Amniotic stem cell (primary cell): ENCODE measurements at regions not wholly inside any gene's neighbourhood (a gene's known extent, or its start where the extent isn't known, plus 50 kb on each side); places are given as distances from the start of the nearest gene placed in this dataset.

Experiments
- DNase-seq: peaks from one replicate; lab custom pipeline; 2025; lab: John Stamatoyannopoulos, UW

DNA sequence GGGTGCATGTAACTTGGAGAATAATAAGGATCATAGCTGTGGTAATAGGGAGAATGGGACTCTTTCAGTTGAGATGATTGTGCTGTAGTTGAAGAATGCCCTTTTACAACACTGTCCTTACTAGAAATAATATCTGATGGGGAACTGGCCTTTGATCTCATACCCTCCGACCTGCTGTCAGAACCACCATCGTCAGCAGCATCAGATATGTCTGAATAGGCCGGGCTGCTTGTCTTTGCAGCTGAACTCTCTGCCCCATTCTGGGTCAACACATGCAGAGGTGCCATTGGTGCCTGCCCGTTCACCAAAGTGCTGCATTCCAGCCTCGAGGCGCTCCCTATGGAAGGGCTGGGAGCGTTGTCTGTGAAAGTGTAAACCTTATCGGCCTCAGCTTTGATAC, 99.1 kb downstream of the ZNF608 start:
- DNase-seq: no peak

GRCh38 chr5:124645396-124645795, 101.0 kb downstream of the ZNF608 start:
- DNase-seq: no peak

DNA sequence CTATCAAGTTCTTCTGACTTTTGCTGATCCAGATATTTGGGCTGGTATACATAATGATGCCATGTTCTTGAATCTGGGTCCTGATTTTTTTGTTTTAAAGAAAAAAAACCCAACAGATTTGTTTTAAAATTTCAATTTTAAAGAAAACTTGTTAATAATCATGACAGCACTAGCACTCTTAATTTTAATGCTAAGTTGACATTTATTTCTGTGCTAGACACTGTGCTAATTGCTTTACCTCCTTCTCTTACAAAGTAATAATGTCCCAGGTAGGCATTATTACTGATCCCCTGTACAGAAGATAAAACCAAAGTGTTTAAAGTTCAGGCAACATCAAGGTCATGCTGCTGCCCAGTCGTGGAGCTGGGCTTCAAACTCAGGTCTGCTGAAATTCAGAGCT, 101.9 kb downstream of the ZNF608 start:
- no peak for DNase-seq

GRCh38 chr5:124644138-124644537, 102.3 kb downstream of the ZNF608 start:
- no peak for DNase-seq

DNA sequence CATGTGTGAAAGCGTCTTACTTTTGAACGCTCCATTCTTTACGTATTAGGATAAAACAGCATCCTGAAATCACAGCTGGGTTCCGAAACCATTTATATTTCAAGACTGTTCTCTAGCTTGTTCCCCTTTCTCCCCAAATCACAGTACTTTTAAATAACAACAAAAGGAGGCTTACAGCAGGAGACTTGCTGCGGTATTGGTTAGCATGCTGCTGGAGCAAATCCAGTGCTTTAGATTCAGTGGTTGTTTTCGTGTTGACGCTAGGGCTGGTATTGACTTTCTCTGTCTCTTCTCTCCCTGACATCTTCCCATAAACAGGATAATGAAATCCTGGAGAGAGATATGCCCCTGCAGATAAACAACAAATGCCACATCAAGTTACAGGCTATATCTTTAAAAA, 103.1 kb downstream of the ZNF608 start:
- DNase-seq: no peak

- DNase-seq: no peak
Observed at GRCh38 chr5:124642151-124642550, 104.3 kb downstream of the ZNF608 start.

- no peak for DNase-seq
Observed at GRCh38 chr5:124641154-124641792, 105.2 kb downstream of the ZNF608 start.

GRCh38 chr5:124639095-124639665, 107.3 kb downstream of the ZNF608 start:
- no peak for DNase-seq

- DNase-seq: no peak
Observed at GRCh38 chr5:124637011-124637410, 109.4 kb downstream of the ZNF608 start.

GRCh38 chr5:124634741-124635323, 111.6 kb downstream of the ZNF608 start:
- DNase-seq: no peak

DNA sequence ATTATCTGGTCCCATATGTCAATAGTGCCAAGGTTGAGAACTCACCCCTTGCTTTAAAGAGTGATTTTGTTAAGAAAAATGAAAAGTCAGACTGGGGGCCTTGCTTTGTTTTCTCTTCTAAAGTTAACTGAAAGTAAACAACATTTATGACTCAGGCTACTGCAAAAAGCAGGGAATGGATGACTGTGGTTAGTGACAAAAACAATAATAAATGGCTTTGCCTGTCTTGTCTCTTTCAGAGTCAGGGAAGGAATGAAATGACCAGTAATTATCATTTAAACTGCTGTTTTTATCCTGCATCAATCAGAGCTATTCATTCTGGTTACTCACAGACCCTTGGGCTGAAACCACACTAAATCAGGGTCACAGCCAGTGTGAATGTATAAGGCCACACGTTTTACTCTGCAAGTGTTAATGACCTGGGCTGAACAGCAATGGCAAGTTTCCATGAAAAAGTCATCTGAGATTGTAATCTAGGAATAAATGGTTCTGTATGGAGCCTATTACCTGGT, 112.2 kb downstream of the ZNF608 start:
- DNase-seq: no peak

GRCh38 chr5:124633209-124633608, 113.2 kb downstream of the ZNF608 start:
- no peak for DNase-seq

DNA sequence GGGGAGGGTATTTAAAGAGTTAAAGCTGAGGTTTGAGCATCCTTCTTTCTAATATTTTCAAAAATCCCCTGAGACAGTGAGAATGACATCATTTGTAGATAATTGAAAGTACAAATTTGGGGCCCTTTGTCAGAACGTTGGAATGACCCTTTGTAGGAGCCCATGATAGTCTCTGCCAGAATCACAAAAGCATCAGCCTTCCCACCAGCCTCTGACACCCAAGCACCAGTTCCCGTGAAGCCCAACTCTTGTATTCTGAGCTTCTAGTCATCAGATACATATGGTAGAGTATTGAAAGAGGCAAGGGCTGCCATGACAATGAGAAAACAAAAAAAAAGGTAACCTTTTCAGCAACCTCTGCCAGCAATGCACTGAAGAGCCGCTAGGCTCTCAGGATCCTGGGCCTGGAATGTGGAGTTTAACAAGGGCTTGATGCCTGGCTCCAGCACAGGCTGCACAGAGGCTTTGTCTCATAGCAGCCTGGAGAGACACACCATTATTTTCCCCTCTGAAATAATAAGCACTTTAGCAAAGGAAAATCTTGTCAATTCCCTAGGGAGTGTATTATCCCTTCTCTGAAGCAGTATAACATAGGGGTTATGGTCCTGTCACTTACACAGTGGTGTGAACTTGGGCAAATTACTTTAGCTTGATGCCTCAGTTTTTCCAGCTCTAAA, 114.4 kb downstream of the ZNF608 start:
- DNase-seq: no peak

GRCh38 chr5:124630767-124631704, 115.4 kb downstream of the ZNF608 start:
- DNase-seq: no peak

DNA sequence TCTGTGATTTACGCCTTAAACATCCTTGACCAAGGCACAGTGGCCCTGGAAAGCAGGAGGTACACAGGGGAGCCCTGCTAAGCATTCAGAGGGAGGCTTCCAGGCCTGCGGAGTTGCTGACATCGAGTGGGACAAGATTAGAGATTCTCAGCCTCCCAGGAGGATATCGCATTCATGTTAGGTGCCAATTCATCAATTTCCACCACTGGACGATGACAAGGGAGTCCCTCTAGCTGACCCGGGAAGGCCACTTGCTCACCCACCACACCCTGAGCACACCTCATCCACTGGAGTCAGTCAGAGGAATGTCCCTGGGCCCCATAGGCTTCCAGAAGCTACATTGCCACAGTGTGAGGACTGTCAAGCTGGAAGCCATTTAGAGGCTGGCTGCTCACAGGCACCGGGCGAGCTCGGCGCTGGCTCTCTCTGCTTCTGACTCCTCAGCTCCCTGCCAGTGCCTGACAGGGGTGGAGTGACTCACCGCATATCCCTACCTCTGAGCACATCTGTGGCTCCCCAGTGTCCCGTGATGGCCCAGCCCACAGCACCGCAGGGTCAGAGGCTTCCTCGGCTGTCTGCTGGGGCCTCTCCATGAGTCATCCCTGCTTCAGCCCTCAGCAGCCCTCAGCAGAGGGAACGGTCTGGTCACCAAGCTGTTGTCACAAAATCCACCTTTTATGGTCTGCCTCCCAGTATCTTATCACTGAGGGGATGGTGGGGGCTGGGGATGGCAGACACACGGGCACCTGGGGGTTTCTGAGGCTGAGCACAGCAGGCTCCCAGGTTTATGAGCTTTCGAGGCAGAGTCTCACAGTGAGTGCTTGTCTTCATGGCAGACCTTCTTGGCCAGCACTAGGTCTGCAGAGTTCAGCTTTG, 117.5 kb downstream of the ZNF608 start:
- peak; percentile 88 for DNase-seq

DNA sequence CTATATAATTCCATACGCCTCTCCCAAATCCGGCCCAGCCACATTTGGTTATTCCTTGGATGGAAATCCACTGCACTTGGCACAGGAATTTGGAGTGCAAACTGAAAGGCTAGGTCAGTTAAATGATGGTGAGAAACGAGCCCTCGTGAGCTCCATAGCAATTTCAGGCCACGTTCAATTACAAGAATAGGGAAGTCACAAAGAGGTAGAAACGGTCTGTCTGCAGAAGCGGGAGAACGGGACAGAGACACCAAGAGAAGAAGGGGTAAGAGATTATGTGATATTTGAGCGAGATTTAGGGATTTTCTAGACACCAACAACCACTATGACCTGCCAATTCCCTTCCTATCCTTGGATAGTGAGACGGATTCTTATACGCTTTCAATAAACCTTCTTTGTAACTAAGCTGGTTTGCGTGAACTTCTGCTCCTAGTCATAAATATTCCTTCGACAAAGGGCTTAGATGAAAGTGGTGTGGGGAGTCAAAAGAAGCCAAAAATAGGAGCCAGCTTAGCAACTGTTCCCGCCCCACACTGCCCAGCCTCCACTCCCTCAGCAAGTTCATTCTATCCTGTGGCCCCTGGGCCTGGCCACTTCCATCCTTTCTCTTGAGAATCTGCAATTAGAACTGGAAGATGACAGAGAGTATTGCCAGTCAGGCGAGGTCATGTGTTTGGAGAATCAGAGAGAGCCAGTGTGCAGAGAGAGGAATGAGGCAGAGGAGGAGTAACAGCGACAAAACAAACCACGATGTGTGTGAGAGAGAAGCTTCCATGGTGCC, 118.4 kb downstream of the ZNF608 start:
- DNase-seq: no peak

DNA sequence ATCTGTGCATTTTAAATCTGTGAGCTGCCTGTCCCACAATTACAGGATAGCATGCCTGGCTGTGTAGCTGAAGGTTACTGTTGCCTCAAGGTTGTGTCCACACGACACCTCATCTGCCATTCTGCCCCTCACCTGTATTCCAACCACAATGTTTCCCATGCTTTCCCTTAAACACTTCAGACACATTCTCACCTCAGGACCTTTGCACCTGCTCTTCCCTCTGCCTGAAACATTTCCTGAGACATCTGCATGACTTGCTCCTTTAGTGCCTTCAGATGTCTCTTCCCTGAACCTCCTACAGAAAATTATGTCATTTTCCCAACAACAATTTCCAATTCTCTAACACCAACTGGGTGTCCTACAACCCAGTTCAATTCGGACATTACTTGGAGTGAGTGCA, 120.4 kb downstream of the ZNF608 start:
- no peak for DNase-seq

- no peak for DNase-seq
Observed at GRCh38 chr5:124623265-124623664, 123.2 kb downstream of the ZNF608 start.

DNA sequence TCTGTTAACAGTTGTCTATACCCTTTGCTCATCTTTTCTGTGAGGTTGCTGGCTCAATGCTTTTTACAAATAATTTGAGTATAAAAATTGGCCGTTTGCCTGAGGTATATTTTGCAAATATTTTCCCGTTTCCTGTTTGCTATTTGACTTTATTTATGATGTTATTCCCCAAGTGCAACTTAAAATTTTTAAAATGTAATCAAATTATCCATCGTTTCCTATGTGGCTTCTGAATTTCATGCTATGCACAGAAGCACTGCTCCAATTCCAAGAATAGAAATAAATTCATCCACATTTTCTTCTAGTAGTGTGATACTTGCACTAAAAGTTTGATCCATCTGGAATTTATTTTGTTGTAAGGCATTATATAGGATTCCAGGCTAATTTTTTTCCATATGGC, 123.6 kb downstream of the ZNF608 start:
- DNase-seq: no peak

DNA sequence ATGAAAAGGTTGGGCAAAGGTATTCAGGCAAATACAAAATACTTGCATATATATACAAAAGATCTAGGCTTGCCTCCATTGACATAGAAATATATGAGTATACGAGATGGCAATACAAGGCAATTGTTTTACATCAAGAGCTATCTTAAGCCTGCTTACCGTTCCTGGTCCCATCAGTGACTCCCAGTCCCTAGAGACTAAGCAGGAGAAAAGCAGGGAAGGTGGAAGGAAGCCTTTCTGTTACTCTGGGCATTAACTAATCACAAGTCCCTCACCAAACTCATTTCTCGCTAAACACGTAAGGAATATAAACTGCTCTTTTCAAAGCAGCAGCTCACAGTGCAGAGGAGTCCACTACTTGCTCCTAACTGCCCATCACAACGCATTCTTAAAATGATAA, 125.2 kb downstream of the ZNF608 start:
- no peak for DNase-seq
